ENCODE measurements at regions not wholly inside any gene's neighbourhood (a gene's known extent, or its start where the extent isn't known, plus 50 kb on each side); places are given as distances from the start of the nearest gene placed in this dataset.

- H3K36me3 ChIP-seq: no peaks in the 10 kb centered on the region
- no peaks in the 10 kb centered on the region for H3K4me1 ChIP-seq
- no peak overlapping the region for H3K4me3 ChIP-seq
- H3K27me3 ChIP-seq: no peaks in the 10 kb centered on the region
- H3K9me3 ChIP-seq: no peaks in the 10 kb centered on the region
- DNase-seq (ENCODE audit: low spot score in 2 of 2): no peak
- TF ChIP-seq POLR2AphosphoS5 (IDR thresholded peaks at IDR 0.05) (no peak), CTCF (IDR thresholded peaks at IDR 0.05) (no peak), POLR2A (IDR thresholded peaks at IDR 0.05) (no peak)
- intact Hi-C loops (cut with DNase I; ENCODE audit: low total_unique reads): no loop called here
- H3K27ac ChIP-seq: no peak overlapping the region
Measured at GRCh38 chr4:29047341-29048041, 1672.7 kb upstream of the PCDH7 start.

- intact Hi-C loops (cut with DNase I; ENCODE audit: low total_unique reads): no loop called here
- H3K27me3 ChIP-seq: no peaks in the 10 kb centered on the region
- TF ChIP-seq POLR2AphosphoS5 (IDR thresholded peaks at IDR 0.05): no peak
- no peak overlapping the region for H3K4me3 ChIP-seq
- DNase-seq (ENCODE audit: low spot score in 2 of 2): no peak
- no peaks in the 10 kb centered on the region for H3K36me3 ChIP-seq
- H3K27ac ChIP-seq: no peak overlapping the region
- no peaks in the 10 kb centered on the region for H3K9me3 ChIP-seq
- H3K4me1 ChIP-seq: no peaks in the 10 kb centered on the region
Measured at GRCh38 chr4:29051381-29051965, 1668.7 kb upstream of the PCDH7 start.

- H3K4me3 ChIP-seq: no peak overlapping the region
- no peaks in the 10 kb centered on the region for H3K4me1 ChIP-seq
- H3K27me3 ChIP-seq: no peaks in the 10 kb centered on the region
- no peaks in the 10 kb centered on the region for H3K36me3 ChIP-seq
- no peaks in the 10 kb centered on the region for H3K9me3 ChIP-seq
- intact Hi-C loops (cut with DNase I; ENCODE audit: low total_unique reads): no loop called here
- TF ChIP-seq POLR2AphosphoS5 (IDR thresholded peaks at IDR 0.05): no peak
- TF ChIP-seq CTCF (IDR thresholded peaks at IDR 0.05): no peak
- TF ChIP-seq POLR2A (IDR thresholded peaks at IDR 0.05): no peak
- H3K27ac ChIP-seq: no peak overlapping the region
- no peak for DNase-seq (ENCODE audit: low spot score in 2 of 2)
Measured at GRCh38 chr4:29052266-29052665, 1667.9 kb upstream of the PCDH7 start.

- Histone ChIP-seq H3K4me1 (no peaks in the 10 kb centered on the region), H3K36me3 (no peaks in the 10 kb centered on the region), H3K27ac (no peak overlapping the region), H3K4me3 (no peak overlapping the region), H3K27me3 (no peaks in the 10 kb centered on the region), H3K9me3 (no peaks in the 10 kb centered on the region)
- TF ChIP-seq POLR2A (IDR thresholded peaks at IDR 0.05) (no peak), CTCF (IDR thresholded peaks at IDR 0.05) (no peak), POLR2AphosphoS5 (IDR thresholded peaks at IDR 0.05) (no peak)
- intact Hi-C loops (cut with DNase I; ENCODE audit: low total_unique reads): no loop called here
- no peak for DNase-seq (ENCODE audit: low spot score in 2 of 2)
Measured at GRCh38 chr4:29058531-29058930, 1661.6 kb upstream of the PCDH7 start.

GRCh38 chr4:29066861-29067260 lies 1653.3 kb upstream of the PCDH7 start:
- H3K36me3 ChIP-seq: no peaks in the 10 kb centered on the region
- no peaks in the 10 kb centered on the region for H3K27me3 ChIP-seq
- no peak overlapping the region for H3K4me3 ChIP-seq
- intact Hi-C loops (cut with DNase I; ENCODE audit: low total_unique reads): no loop called here
- no peak overlapping the region for H3K27ac ChIP-seq
- no peaks in the 10 kb centered on the region for H3K4me1 ChIP-seq
- peaks cover 0 to 8% of the 10 kb centered on the region in 2 donors for H3K9me3 ChIP-seq
- no peak for DNase-seq (ENCODE audit: low spot score in 2 of 2)
- TF ChIP-seq CTCF (IDR thresholded peaks at IDR 0.05) (no peak), POLR2AphosphoS5 (IDR thresholded peaks at IDR 0.05) (no peak), POLR2A (IDR thresholded peaks at IDR 0.05) (no peak)
